Inflammatory macrophage (primary cell): ENCODE measurements at regions not wholly inside any gene's neighbourhood (a gene's known extent, or its start where the extent isn't known, plus 50 kb on each side); places are given as distances from the start of the nearest gene placed in this dataset.

Experiments
- DNase-seq, 2 donors: peaks; one replicate each; pipeline ENCODE4 v3.0.0-alpha.2; 2020 to 2022

GRCh38 chr10:91005276-91005675 lies 84.4 kb upstream of the ANKRD1 start:
- peak in 1 of 2 donors; percentile 41 for DNase-seq

GRCh38 chr10:91006001-91006751 lies 85.3 kb upstream of the ANKRD1 start:
- DNase-seq: peak; percentile 63 to 73

- no peak for DNase-seq
These were observed 86.0 kb upstream of the ANKRD1 start for GRCh38 chr10:91006752-91007346.

GRCh38 chr10:91007655-91008054 lies 86.8 kb upstream of the ANKRD1 start:
- no peak for DNase-seq

GRCh38 chr10:91009121-91009520 lies 88.2 kb upstream of the ANKRD1 start:
- no peak for DNase-seq

GRCh38 chr10:91010952-91011351 lies 90.1 kb upstream of the ANKRD1 start:
- DNase-seq: no peak

GRCh38 chr10:91012502-91012901 lies 91.6 kb upstream of the ANKRD1 start:
- no peak for DNase-seq

GRCh38 chr10:91013985-91014384 lies 93.1 kb upstream of the ANKRD1 start:
- DNase-seq: no peak

GRCh38 chr10:91017198-91017597 lies 96.3 kb upstream of the ANKRD1 start:
- DNase-seq: no peak

GRCh38 chr10:91021901-91022300 lies 101.0 kb upstream of the ANKRD1 start:
- DNase-seq: no peak

GRCh38 chr10:91022390-91022789 lies 101.5 kb upstream of the ANKRD1 start:
- no peak for DNase-seq

- no peak for DNase-seq
These were observed 102.2 kb upstream of the ANKRD1 start for GRCh38 chr10:91022924-91023699.

- DNase-seq: no peak
These were observed 103.0 kb upstream of the ANKRD1 start for GRCh38 chr10:91023700-91024398.

- no peak for DNase-seq
These were observed 103.7 kb upstream of the ANKRD1 start for GRCh38 chr10:91024541-91024940.

- DNase-seq: peak in 1 of 2 donors; percentile 28
These were observed 111.8 kb upstream of the ANKRD1 start for GRCh38 chr10:91032611-91033206.

GRCh38 chr10:91033324-91033950 lies 112.5 kb upstream of the ANKRD1 start:
- DNase-seq: no peak

- DNase-seq: no peak
These were observed 113.2 kb upstream of the ANKRD1 start for GRCh38 chr10:91034042-91034441.

GRCh38 chr10:91034494-91035159 lies 113.7 kb upstream of the ANKRD1 start:
- peak; percentile 42 to 52 for DNase-seq

- DNase-seq: no peak
These were observed 114.9 kb upstream of the ANKRD1 start for GRCh38 chr10:91035650-91036292.

- no peak for DNase-seq
These were observed 116.0 kb upstream of the ANKRD1 start for GRCh38 chr10:91036807-91037411.

GRCh38 chr10:91038971-91039370 lies 118.1 kb upstream of the ANKRD1 start:
- no peak for DNase-seq
